Globus pallidus (tissue), 1 donor: ENCODE measurements at regions not wholly inside any gene's neighbourhood (a gene's known extent, or its start where the extent isn't known, plus 50 kb on each side); places are given as distances from the start of the nearest gene placed in this dataset.

ENCODE experiments used
- DNase-seq: peaks from one replicate; pipeline ENCODE4 v3.0.0-alpha.2; 2015; ENCODE audit warnings: low spot score

GRCh38 chr1:30638086-30638485, 85.3 kb downstream of the MATN1 start:
- DNase-seq, result no peak

GRCh38 chr1:30637183-30637980, 86.0 kb downstream of the MATN1 start:
- no peak for DNase-seq

- no peak for DNase-seq
Observed at GRCh38 chr1:30636621-30637020, 86.8 kb downstream of the MATN1 start.

GRCh38 chr1:30635391-30635975, 87.9 kb downstream of the MATN1 start:
- DNase-seq, result no peak

- DNase-seq, result no peak
Observed at GRCh38 chr1:30634507-30634906, 88.9 kb downstream of the MATN1 start.

GRCh38 chr1:30633294-30633693, 90.1 kb downstream of the MATN1 start:
- no peak for DNase-seq

GRCh38 chr1:30632481-30632880, 90.9 kb downstream of the MATN1 start:
- DNase-seq, result no peak

- DNase-seq, result no peak
Observed at GRCh38 chr1:30631700-30632099, 91.7 kb downstream of the MATN1 start.

GRCh38 chr1:30629501-30629900, 93.9 kb downstream of the MATN1 start:
- no peak for DNase-seq

- no peak for DNase-seq
Observed at GRCh38 chr1:30627994-30628393, 95.4 kb downstream of the MATN1 start.

- DNase-seq, result no peak
Observed at GRCh38 chr1:30627206-30627605, 96.2 kb downstream of the MATN1 start.

GRCh38 chr1:30623431-30623830, 100.0 kb downstream of the MATN1 start:
- no peak for DNase-seq

- DNase-seq, result no peak
Observed at GRCh38 chr1:30619619-30620018, 103.8 kb downstream of the MATN1 start.

- DNase-seq, result no peak
Observed at GRCh38 chr1:30618335-30618747, 105.0 kb downstream of the MATN1 start.

- no peak for DNase-seq
Observed at GRCh38 chr1:30616759-30617158, 106.6 kb downstream of the MATN1 start.

- DNase-seq, result no peak
Observed at GRCh38 chr1:30615816-30616590, 107.4 kb downstream of the MATN1 start.

- no peak for DNase-seq
Observed at GRCh38 chr1:30615076-30615795, 108.1 kb downstream of the MATN1 start.

GRCh38 chr1:30613188-30613587, 110.2 kb downstream of the MATN1 start:
- DNase-seq, result no peak

GRCh38 chr1:30612536-30613065, 110.8 kb downstream of the MATN1 start:
- DNase-seq, result no peak

GRCh38 chr1:30611741-30612309, 111.6 kb downstream of the MATN1 start:
- DNase-seq, result no peak

- DNase-seq, result no peak
Observed at GRCh38 chr1:30610917-30611316, 112.5 kb downstream of the MATN1 start.

- DNase-seq, result no peak
Observed at GRCh38 chr1:30609999-30610345, 113.4 kb downstream of the MATN1 start.
